Lower lobe of right lung (tissue), 2 donors: ENCODE measurements at regions not wholly inside any gene's neighbourhood (a gene's known extent, or its start where the extent isn't known, plus 50 kb on each side); places are given as distances from the start of the nearest gene placed in this dataset.

Experiments used
- ATAC-seq, 2 donors: fragments of 200-7000 bp; cut with Tn5 transposase; one replicate each; pipeline ENCODE4 v1.9.1; 2020 to 2022; ENCODE audit warnings: mild to moderate bottlenecking in 2 of 2, moderate library complexity in 2 of 2
- DNase-seq: peaks from one replicate; pipeline ENCODE4 v3.0.0-alpha.2; 2020
- H3K27ac ChIP-seq: fragments of 200-600 bp; one replicate; pipeline ENCODE4 v1.8.0; 2022
- H3K27me3 ChIP-seq: fragments of 200-600 bp; one replicate; pipeline ENCODE4 v1.8.0; 2022; ENCODE audit warnings: low read depth
- H3K36me3 ChIP-seq: fragments of 200-600 bp; one replicate; pipeline ENCODE4 v1.8.0; 2022; ENCODE audit warnings: mild to moderate bottlenecking
- H3K4me1 ChIP-seq: fragments of 200-600 bp; one replicate; pipeline ENCODE4 v1.8.0; 2022
- H3K4me3 ChIP-seq: fragments of 200-600 bp; one replicate; pipeline ENCODE4 v1.8.0; 2022; ENCODE audit warnings: mild to moderate bottlenecking
- H3K9me3 ChIP-seq: fragments of 200-600 bp; one replicate; pipeline ENCODE4 v1.8.0; 2022
- CTCF ChIP-seq: fragments of 200-600 bp; IDR thresholded peaks from one replicate; pipeline ENCODE4 v1.8.0; 2022; ENCODE audit warnings: antibody characterized with exemption, mild to moderate bottlenecking
- intact Hi-C: fragments of 100-400 bp; cut with DNase I; formaldehyde crosslinking; loops from one replicate; pipeline ENCODE4 v1.11.0; 2022
- donor health status: DM: no; HTN: yes; CAD: no; lungs with severe emphysema.

GRCh38 chr2:22011048-22011447, 887.3 kb downstream of the TDRD15 start:
- intact Hi-C loops: no loop called here

GRCh38 chr2:22020091-22020742, 896.4 kb downstream of the TDRD15 start:
- intact Hi-C loops: no loop called here
- no peaks in the 10 kb centered on the region for H3K9me3 ChIP-seq
- ATAC-seq (no peak), DNase-seq (no peak)
- H3K27ac ChIP-seq: no peak overlapping the region
- H3K4me3 ChIP-seq: no peak overlapping the region
- no peaks in the 10 kb centered on the region for H3K27me3 ChIP-seq
- H3K4me1 ChIP-seq: no peaks in the 10 kb centered on the region
- no peak for TF ChIP-seq CTCF
- no peaks in the 10 kb centered on the region for H3K36me3 ChIP-seq

More at GRCh38 chr2:22011048-22011447, 887.3 kb downstream of the TDRD15 start:
- H3K9me3 ChIP-seq: no peaks in the 10 kb centered on the region
- H3K27ac ChIP-seq: no peak overlapping the region
- ATAC-seq (no peak), DNase-seq (no peak)
- no peak for TF ChIP-seq CTCF
- no peaks in the 10 kb centered on the region for H3K36me3 ChIP-seq
- H3K4me3 ChIP-seq: no peak overlapping the region
- H3K27me3 ChIP-seq: no peaks in the 10 kb centered on the region
- no peaks in the 10 kb centered on the region for H3K4me1 ChIP-seq

GRCh38 chr2:22027345-22028005, 903.7 kb downstream of the TDRD15 start:
- no peaks in the 10 kb centered on the region for H3K4me1 ChIP-seq
- H3K27ac ChIP-seq: no peak overlapping the region
- no peak for TF ChIP-seq CTCF
- ATAC-seq (no peak), DNase-seq (no peak)
- no peaks in the 10 kb centered on the region for H3K27me3 ChIP-seq
- H3K36me3 ChIP-seq: no peaks in the 10 kb centered on the region
- no peak overlapping the region for H3K4me3 ChIP-seq
- no peaks in the 10 kb centered on the region for H3K9me3 ChIP-seq
- intact Hi-C loops: no loop called here

- H3K4me3 ChIP-seq: no peak overlapping the region
- ATAC-seq (no peak), DNase-seq (no peak)
- intact Hi-C loops: no loop called here
- no peak overlapping the region for H3K27ac ChIP-seq
- H3K27me3 ChIP-seq: no peaks in the 10 kb centered on the region
- no peaks in the 10 kb centered on the region for H3K36me3 ChIP-seq
- H3K4me1 ChIP-seq: no peaks in the 10 kb centered on the region
- H3K9me3 ChIP-seq: no peaks in the 10 kb centered on the region
- TF ChIP-seq CTCF: no peak
Measured at GRCh38 chr2:22035361-22035830, 911.6 kb downstream of the TDRD15 start.

GRCh38 chr2:22037274-22037673, 913.5 kb downstream of the TDRD15 start:
- Histone ChIP-seq H3K36me3 (no peaks in the 10 kb centered on the region), H3K9me3 (no peaks in the 10 kb centered on the region), H3K4me3 (no peak overlapping the region), H3K27ac (no peak overlapping the region), H3K4me1 (no peaks in the 10 kb centered on the region), H3K27me3 (no peaks in the 10 kb centered on the region)
- DNase-seq (no peak), ATAC-seq (no peak)
- intact Hi-C loops: no loop called here
- TF ChIP-seq CTCF: no peak
